HEK293T (cell line): ENCODE measurements at regions not wholly inside any gene's neighbourhood (a gene's known extent, or its start where the extent isn't known, plus 50 kb on each side); places are given as distances from the start of the nearest gene placed in this dataset.
"Not testable (repeated sequence)": the region's sequence is repeated elsewhere in the genome, so short reads cannot be mapped to it uniquely, and the experiment has no call there.

Experiments
- CTCF ChIA-PET: fragments of 350-600 bp; formaldehyde crosslinking; extraction: SDS; loops from one replicate; lab custom pipeline; 2021; ENCODE audit warnings: antibody characterized with exemption, inconsistent platforms; lab: Yijun Ruan, JAX
- POLR2A ChIA-PET: fragments of 350-600 bp; formaldehyde crosslinking; extraction: SDS; loops from one replicate; lab custom pipeline; 2020; ENCODE audit warnings: antibody characterized with exemption, inconsistent platforms; lab: Yijun Ruan, JAX
- DNase-seq: peaks from one replicate; pipeline ENCODE4 v3.0.0; 2012; ENCODE audit warnings: mixed read lengths; ENCODE audit errors: extremely low spot score
- ARNT ChIP-seq: fragments of 450-650 bp; IDR thresholded peaks from 2 replicates; pipeline ENCODE4 v1.6.1; 2017; ENCODE audit warnings: mild to moderate bottlenecking
- BHLHE40 ChIP-seq: fragments of 450-650 bp; IDR thresholded peaks from 2 replicates; pipeline ENCODE4 v1.6.1; 2016; ENCODE audit warnings: mild to moderate bottlenecking, moderate library complexity, borderline replicate concordance
- CTBP1 ChIP-seq: fragments of 450-650 bp; IDR thresholded peaks from 2 replicates; pipeline ENCODE4 v1.6.1; 2016; ENCODE audit warnings: borderline replicate concordance
- ELF4 ChIP-seq: fragments of 450-650 bp; IDR thresholded peaks from 2 replicates; pipeline ENCODE4 v1.6.1; 2017; ENCODE audit warnings: antibody characterized with exemption
- FOXA1 ChIP-seq: fragments of 450-650 bp; IDR thresholded peaks from 2 replicates; pipeline ENCODE4 v1.6.1; 2016; ENCODE audit warnings: mild to moderate bottlenecking
- FOXK2 ChIP-seq: fragments of 450-650 bp; IDR thresholded peaks from 2 replicates; pipeline ENCODE4 v1.6.1; 2016; ENCODE audit warnings: mild to moderate bottlenecking
- FOXM1 ChIP-seq: fragments of 450-650 bp; IDR thresholded peaks from 2 replicates; pipeline ENCODE4 v1.6.1; 2017; ENCODE audit warnings: mild to moderate bottlenecking, borderline replicate concordance
- HDGF ChIP-seq: fragments of 450-650 bp; IDR thresholded peaks from 2 replicates; pipeline ENCODE4 v1.6.1; 2017; ENCODE audit warnings: antibody characterized with exemption, borderline replicate concordance
- L3MBTL2 ChIP-seq: fragments of 450-650 bp; conservative IDR thresholded peaks from 2 replicates; pipeline ENCODE4 v1.6.1; 2016; ENCODE audit warnings: mild to moderate bottlenecking
- LEF1 ChIP-seq: fragments of 450-650 bp; IDR thresholded peaks from 2 replicates; pipeline ENCODE4 v1.6.1; 2017; ENCODE audit warnings: mild to moderate bottlenecking, borderline replicate concordance
- NFRKB ChIP-seq: fragments of 450-650 bp; IDR thresholded peaks from 2 replicates; pipeline ENCODE4 v1.6.1; 2016; ENCODE audit warnings: mild to moderate bottlenecking, moderate library complexity
- PKNOX1 ChIP-seq: fragments of 450-650 bp; IDR thresholded peaks from 2 replicates; pipeline ENCODE4 v1.6.1; 2016
- SP1 ChIP-seq: fragments of 450-650 bp; IDR thresholded peaks from 2 replicates; pipeline ENCODE4 v1.6.1; 2017
- SUZ12 ChIP-seq: fragments of 450-650 bp; IDR thresholded peaks from 2 replicates; pipeline ENCODE4 v1.6.1; 2016; ENCODE audit warnings: mild to moderate bottlenecking
- TARDBP ChIP-seq: fragments of 450-650 bp; IDR thresholded peaks from 2 replicates; pipeline ENCODE4 v1.6.1; 2016
- ZNF384 ChIP-seq: fragments of 450-650 bp; IDR thresholded peaks from 2 replicates; pipeline ENCODE4 v1.6.1; 2016

GRCh38 chr10:53679666-53680065, 907.1 kb upstream of the MBL2 start:
- CTCF ChIA-PET, result no interaction called here
- no peak for DNase-seq
- no peak for TF ChIP-seq TARDBP
- no peak for TF ChIP-seq PKNOX1
- TF ChIP-seq ZNF384, result no peak
- no peak for TF ChIP-seq SUZ12
- no peak for TF ChIP-seq HDGF
- no peak for TF ChIP-seq FOXM1
- no peak for TF ChIP-seq FOXK2
- no peak for TF ChIP-seq ARNT
- TF ChIP-seq FOXA1, result no peak
- no peak for TF ChIP-seq SP1
- TF ChIP-seq NFRKB, result no peak
- TF ChIP-seq LEF1, result no peak
- no peak for TF ChIP-seq CTBP1
- TF ChIP-seq ELF4, result no peak
- TF ChIP-seq BHLHE40, result no peak
- TF ChIP-seq L3MBTL2, result no peak
- POLR2A ChIA-PET, result no interaction called here

- CTCF ChIA-PET, result no interaction called here
- no peak for DNase-seq
- POLR2A ChIA-PET, result no interaction called here
- TF ChIP-seq FOXK2, result no peak
- TF ChIP-seq NFRKB, result no peak
- no peak for TF ChIP-seq CTBP1
- TF ChIP-seq HDGF, result no peak
- TF ChIP-seq PKNOX1, result no peak
- no peak for TF ChIP-seq SUZ12
Measured at GRCh38 chr10:53675177-53675576, 902.6 kb upstream of the MBL2 start.

- no peak for DNase-seq
- TF ChIP-seq PKNOX1, result no peak
- no peak for TF ChIP-seq TARDBP
- TF ChIP-seq FOXK2, result no peak
- TF ChIP-seq SP1, result no peak
- no peak for TF ChIP-seq ELF4
- TF ChIP-seq BHLHE40, result no peak
- TF ChIP-seq SUZ12, result no peak
- no peak for TF ChIP-seq ARNT
- no peak for TF ChIP-seq ZNF384
- TF ChIP-seq FOXA1, result no peak
- ChIA-PET CTCF (no interaction called here), POLR2A (no interaction called here)
Measured at GRCh38 chr10:53667063-53667462, 894.5 kb upstream of the MBL2 start.

- ChIA-PET CTCF (no interaction called here), POLR2A (no interaction called here)
- TF ChIP-seq LEF1 (no peak), HDGF (no peak), ARNT (no peak), FOXA1 (no peak), FOXM1 (no peak), CTBP1 (no peak), SP1 (no peak), L3MBTL2 (no peak), ELF4 (no peak)
- DNase-seq, result no peak
Measured at GRCh38 chr10:53664282-53665019, 891.9 kb upstream of the MBL2 start.

- DNase-seq, result no peak
- TF ChIP-seq NFRKB (no peak), FOXK2 (no peak), SUZ12 (no peak), HDGF (no peak), FOXA1 (no peak), L3MBTL2 (no peak), ELF4 (no peak), BHLHE40 (no peak), ARNT (no peak), CTBP1 (no peak), TARDBP (no peak), FOXM1 (no peak), SP1 (no peak), ZNF384 (no peak)
- CTCF ChIA-PET, result no interaction called here
- POLR2A ChIA-PET, result no interaction called here
Measured at GRCh38 chr10:53650794-53651193, 878.2 kb upstream of the MBL2 start.

GRCh38 chr10:53647221-53647620, 874.6 kb upstream of the MBL2 start:
- CTCF ChIA-PET, result interaction anchor here (0.6 kb wide), 1 partner anchor 170 kb away, joined by 6 read pairs; no protein-coding TSS in a partner anchor
- POLR2A ChIA-PET, DNase-seq: not testable (repeated sequence)

GRCh38 chr10:53646525-53646924, 873.9 kb upstream of the MBL2 start:
- ChIA-PET CTCF (no interaction called here), POLR2A (no interaction called here)
- no peak for TF ChIP-seq TARDBP
- TF ChIP-seq FOXK2, result no peak
- TF ChIP-seq BHLHE40, result no peak
- no peak for TF ChIP-seq FOXM1
- TF ChIP-seq ZNF384, result no peak
- TF ChIP-seq NFRKB, result no peak
- no peak for TF ChIP-seq FOXA1
- no peak for TF ChIP-seq ELF4
- TF ChIP-seq SUZ12, result no peak
- TF ChIP-seq ARNT, result no peak
- DNase-seq, result no peak
